ENCODE measurements at regions not wholly inside any gene's neighbourhood (a gene's known extent, or its start where the extent isn't known, plus 50 kb on each side); places are given as distances from the start of the nearest gene placed in this dataset.

- FAIRE-seq = no peak
- 97% methylated on average over 4 of the region's 4 CpGs; no CpG with 5 or more reads in 1 of the 2 experiments for WGBS, 2 experiments (ENCODE audit: extremely low coverage in 1 of 2, insufficient coverage in 1 of 2, insufficient read length in 1 of 2, insufficient replicate concordance in 2 of 2, low coverage in 1 of 2, low lambda C conversion rate in 2 of 2, missing lambda C conversion rate in 1 of 2)
- H3K4me3 ChIP-seq (ENCODE audit: extremely low read depth in 1 of 4, insufficient read depth in 2 of 4, low read depth in 3 of 4, low read length in 4 of 4) = no peak overlapping the region
Measured at GRCh38 chr1:219444474-219444873, 168.4 kb downstream of the ZC3H11B start.

More at GRCh38 chr1:219444474-219444873, 168.4 kb downstream of the ZC3H11B start:
- no peak overlapping the region for H3K23ac ChIP-seq (ENCODE audit: insufficient read length)
- H3K9ac ChIP-seq (replicated peaks in 1 of 4; ENCODE audit: extremely low read depth in 1 of 4, low read depth in 3 of 4, low read length in 3 of 4) = no peak overlapping the region
- no peaks in the 10 kb centered on the region for H3K27me3 ChIP-seq (replicated peaks in 1 of 4; ENCODE audit: control insufficient read depth in 3 of 4, extremely low read depth in 1 of 4, insufficient read depth in 3 of 4, low read length in 3 of 4)
- no peaks in the 10 kb centered on the region for H3K23me2 ChIP-seq (ENCODE audit: low read depth, low read length)
- no peaks in the 10 kb centered on the region for H3K79me1 ChIP-seq (ENCODE audit: low read depth, low read length)
- H2BK12ac ChIP-seq (ENCODE audit: low read depth, low read length) = no peak overlapping the region
- no peak overlapping the region for H3K14ac ChIP-seq (ENCODE audit: insufficient read length)
- H3K79me2 ChIP-seq (ENCODE audit: control insufficient read depth in 1 of 2, insufficient read depth in 2 of 2, low read length in 2 of 2) = no peaks in the 10 kb centered on the region
- H3K4me1 ChIP-seq (replicated peaks in 1 of 4; ENCODE audit: control insufficient read depth in 3 of 4, insufficient read depth in 4 of 4, low read length in 3 of 4) = peaks cover 0 to 3% (median 1%) of the 10 kb centered on the region in 4 experiments; a peak in 2 of 7 replicates
- H3K18ac ChIP-seq (ENCODE audit: extremely low read depth, low read length) = no peak overlapping the region
- H4K8ac ChIP-seq (ENCODE audit: extremely low read depth, insufficient read depth, low read length) = no peak overlapping the region
- no peak for TF ChIP-seq GABPA (IDR thresholded peaks at IDR 0.05; ENCODE audit: borderline replicate concordance, insufficient read depth, low read length)
- no peak overlapping the region for H4K91ac ChIP-seq (replicated peaks; ENCODE audit: insufficient read length, low read length)
- H2BK5ac ChIP-seq (ENCODE audit: low read depth, low read length) = no peak overlapping the region
- no peak overlapping the region for H2BK15ac ChIP-seq (ENCODE audit: low read length)
- POLR2A ChIA-PET (ENCODE audit: partially characterized antibody) = no interaction called here
- no peak overlapping the region for H3K27ac ChIP-seq (ENCODE audit: low read depth, low read length)
- CTCF ChIA-PET (ENCODE audit: partially characterized antibody) = interaction anchor here (0.9 to 1.0 kb wide), 2 partner anchors 28 to 175 kb away, joined by 3 to 4 read pairs; no protein-coding TSS in a partner anchor
- H3K4ac ChIP-seq (replicated peaks; ENCODE audit: insufficient read length, low read depth, low read length) = no peak overlapping the region
- no peak overlapping the region for H4K5ac ChIP-seq (ENCODE audit: insufficient read length, low read depth, low read length)
- no peak overlapping the region for H3K4me2 ChIP-seq (ENCODE audit: insufficient read depth in 1 of 2, low read depth in 2 of 2, low read length in 2 of 2)
- H3K9me3 ChIP-seq (ENCODE audit: insufficient read depth in 2 of 2, low read depth in 1 of 2, low read length in 1 of 2) = no peaks in the 10 kb centered on the region
- no peaks in the 10 kb centered on the region for H4K20me1 ChIP-seq (replicated peaks in 1 of 2; ENCODE audit: control insufficient read depth in 1 of 2, insufficient read depth in 2 of 2, low read length in 2 of 2)
- no peak for DNase-seq (ENCODE audit: low read depth in 1 of 2, low spot score in 2 of 2)
- no peak overlapping the region for H2AK5ac ChIP-seq (ENCODE audit: low read depth, low read length)
- H3K36me3 ChIP-seq (ENCODE audit: control insufficient read depth in 2 of 4, insufficient read depth in 4 of 4, low read length in 3 of 4) = no peaks in the 10 kb centered on the region
- no peak overlapping the region for H2BK20ac ChIP-seq (ENCODE audit: low read length)
- no peak overlapping the region for H2BK120ac ChIP-seq (replicated peaks; ENCODE audit: low read depth, low read length)
- no peak overlapping the region for H3K56ac ChIP-seq (replicated peaks; ENCODE audit: insufficient read length, low read depth, low read length)
- no peak overlapping the region for H2AFZ ChIP-seq (ENCODE audit: low read length)
